Esophagus muscularis mucosa (tissue), 4 donors: ENCODE measurements at regions not wholly inside any gene's neighbourhood (a gene's known extent, or its start where the extent isn't known, plus 50 kb on each side); places are given as distances from the start of the nearest gene placed in this dataset.

Experiments
- EP300 ChIP-seq: sonication (generic); formaldehyde crosslinking; IDR thresholded peaks from one replicate; pipeline ENCODE4 v1.6.1; 2017; ENCODE audit warnings: antibody characterized with exemption
- POLR2A ChIP-seq: fragments of 450-650 bp; IDR thresholded peaks from one replicate; pipeline ENCODE4 v1.6.1; 2017; ENCODE audit warnings: antibody characterized with exemption, moderate library complexity, mild to moderate bottlenecking, low read depth
- POLR2AphosphoS5 ChIP-seq, 2 donors: sonication (generic); formaldehyde crosslinking; IDR thresholded peaks; one replicate each; pipeline ENCODE4 v1.6.1; 2017; ENCODE audit warnings: antibody characterized with exemption in 2 of 2
- TF ChIP-seq, protein P1 (sequence below), 3 experiments: fragments of 200-600 bp in 2 of 3; fragments of 450-650 bp in 1 of 3; sonication (generic) in 2 of 3; IDR thresholded peaks; one replicate each; pipeline ENCODE4 v1.5.1; 2017 to 2019; ENCODE audit warnings: antibody characterized with exemption in 3 of 3, mild to moderate bottlenecking in 2 of 3, moderate library complexity in 1 of 3

- TF ChIP-seq, protein P1, sequence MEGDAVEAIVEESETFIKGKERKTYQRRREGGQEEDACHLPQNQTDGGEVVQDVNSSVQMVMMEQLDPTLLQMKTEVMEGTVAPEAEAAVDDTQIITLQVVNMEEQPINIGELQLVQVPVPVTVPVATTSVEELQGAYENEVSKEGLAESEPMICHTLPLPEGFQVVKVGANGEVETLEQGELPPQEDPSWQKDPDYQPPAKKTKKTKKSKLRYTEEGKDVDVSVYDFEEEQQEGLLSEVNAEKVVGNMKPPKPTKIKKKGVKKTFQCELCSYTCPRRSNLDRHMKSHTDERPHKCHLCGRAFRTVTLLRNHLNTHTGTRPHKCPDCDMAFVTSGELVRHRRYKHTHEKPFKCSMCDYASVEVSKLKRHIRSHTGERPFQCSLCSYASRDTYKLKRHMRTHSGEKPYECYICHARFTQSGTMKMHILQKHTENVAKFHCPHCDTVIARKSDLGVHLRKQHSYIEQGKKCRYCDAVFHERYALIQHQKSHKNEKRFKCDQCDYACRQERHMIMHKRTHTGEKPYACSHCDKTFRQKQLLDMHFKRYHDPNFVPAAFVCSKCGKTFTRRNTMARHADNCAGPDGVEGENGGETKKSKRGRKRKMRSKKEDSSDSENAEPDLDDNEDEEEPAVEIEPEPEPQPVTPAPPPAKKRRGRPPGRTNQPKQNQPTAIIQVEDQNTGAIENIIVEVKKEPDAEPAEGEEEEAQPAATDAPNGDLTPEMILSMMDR (IDR thresholded peaks at IDR 0.05): no peak
- TF ChIP-seq POLR2AphosphoS5 (IDR thresholded peaks at IDR 0.05): no peak
- no peak for TF ChIP-seq POLR2A
- TF ChIP-seq EP300: no peak
Measured at GRCh38 chr18:37955201-37955600, 389.6 kb upstream of the CELF4 start.
